A673 (cell line): ENCODE measurements at regions not wholly inside any gene's neighbourhood (a gene's known extent, or its start where the extent isn't known, plus 50 kb on each side); places are given as distances from the start of the nearest gene placed in this dataset.
A peak's percentile ranks its signal among the peaks of the same experiment; 100 is the strongest.

Source experiments
- BruUV-seq: library from RNA; stranded (reverse); fragments of 400-500 nt; replicated peaks from 2 replicates; lab custom pipeline; 2021; lab: Mats Ljungman, UMichigan
- CTCF ChIA-PET: fragments of 300-600 bp; sonication (Branson Sonifier 250); formaldehyde crosslinking; loops from one replicate; lab custom pipeline; 2022; ENCODE audit warnings: antibody characterized with exemption; lab: Charles Lee
- POLR2A ChIA-PET: fragments of 300-600 bp; sonication (Branson Sonifier 250); formaldehyde crosslinking; loops from one replicate; lab custom pipeline; 2022; ENCODE audit warnings: antibody characterized with exemption; ENCODE audit not compliant: low non-redundant PET; lab: Charles Lee
- DNase-seq: peaks from one replicate; pipeline ENCODE4 v3.0.0-alpha.2; 2015; ENCODE audit warnings: low spot score
- H3K27ac ChIP-seq: fragments of 200-600 bp; sonication (generic); 2 replicates; pipeline ENCODE4 v1.5.1; 2016; ENCODE audit warnings: mixed run types, low read depth, mild to moderate bottlenecking, mixed read lengths, antibody characterized with exemption, low read length; ENCODE audit not compliant: poor library complexity, severe bottlenecking
- H3K27me3 ChIP-seq: fragments of 200-600 bp; sonication (generic); replicated peaks from 2 replicates; pipeline ENCODE4 v1.6.1; 2017; ENCODE audit warnings: mixed run types, low read depth, mild to moderate bottlenecking, mixed read lengths, antibody characterized with exemption, low read length; ENCODE audit not compliant: insufficient read depth, poor library complexity
- H3K36me3 ChIP-seq: fragments of 200-600 bp; sonication (generic); 2 replicates; pipeline ENCODE4 v1.6.1; 2016; ENCODE audit warnings: mixed run types, mild to moderate bottlenecking, mixed read lengths, antibody characterized with exemption, low read length; ENCODE audit not compliant: insufficient read depth, poor library complexity, severe bottlenecking
- H3K4me1 ChIP-seq: fragments of 200-600 bp; sonication (generic); 2 replicates; pipeline ENCODE4 v1.6.1; 2017; ENCODE audit warnings: mixed run types, mild to moderate bottlenecking, mixed read lengths, antibody characterized with exemption, low read length; ENCODE audit not compliant: insufficient read depth, poor library complexity, severe bottlenecking
- H3K4me3 ChIP-seq: fragments of 200-600 bp; sonication (generic); 2 replicates; pipeline ENCODE4 v1.5.1; 2016; ENCODE audit warnings: low read depth, mixed run types, mild to moderate bottlenecking, mixed read lengths, low read length; ENCODE audit not compliant: poor library complexity, severe bottlenecking
- H3K9me3 ChIP-seq: fragments of 200-600 bp; sonication (generic); 2 replicates; pipeline ENCODE4 v1.6.1; 2016; ENCODE audit warnings: mixed run types, low read depth, mild to moderate bottlenecking, mixed read lengths, antibody characterized with exemption, low read length; ENCODE audit not compliant: poor library complexity, severe bottlenecking
- CTCF ChIP-seq: fragments of 300-800, 200-600 bp; sonication (generic); conservative IDR thresholded peaks from 2 replicates; pipeline ENCODE4 v1.5.1; 2017; ENCODE audit warnings: low read depth, mild to moderate bottlenecking, antibody characterized with exemption, low read length, moderate library complexity, mixed read lengths
- EZH2 ChIP-seq: fragments of 200-600 bp; sonication (generic); IDR thresholded peaks from 2 replicates; pipeline ENCODE4 v1.6.1; 2017; ENCODE audit warnings: borderline replicate concordance, low read depth, mild to moderate bottlenecking, mixed read lengths, antibody characterized with exemption, low read length; ENCODE audit not compliant: poor library complexity, severe bottlenecking
- intact Hi-C: fragments of 100-400 bp; cut with micrococcal nuclease; formaldehyde crosslinking; loops from one replicate; pipeline ENCODE4 v1.10.0; 2022; ENCODE audit not compliant: unreplicated experiment

- peaks cover 46% of the 10 kb centered on the region for H3K4me1 ChIP-seq
- peak overlapping the region; percentile 22 for H3K27ac ChIP-seq
- ChIA-PET CTCF (no interaction called here), POLR2A (no interaction called here)
- H3K36me3 ChIP-seq = no peaks in the 10 kb centered on the region
- no peaks in the 10 kb centered on the region for H3K27me3 ChIP-seq
- BruUV-seq = no TSS peak
- intact Hi-C loops = no loop called here
- TF ChIP-seq CTCF = no peak
- TF ChIP-seq EZH2 = no peak
- H3K4me3 ChIP-seq = no peak overlapping the region
- H3K9me3 ChIP-seq = no peaks in the 10 kb centered on the region
- DNase-seq = peak; percentile 48
These were observed 72.3 kb downstream of the MRPL14 start for GRCh38 chr6:44054721-44055559.

- Histone ChIP-seq H3K4me1 (peaks cover 46% of the 10 kb centered on the region), H3K36me3 (no peaks in the 10 kb centered on the region), H3K27me3 (no peaks in the 10 kb centered on the region), H3K9me3 (no peaks in the 10 kb centered on the region), H3K4me3 (no peak overlapping the region), H3K27ac (peak overlapping the region; percentile 22)
- ChIA-PET CTCF (interaction anchor here (0.5 kb wide), 1 partner anchor 284 kb away, joined by 4 read pairs; the partner anchor contains the start of gene VEGFA), POLR2A (no interaction called here)
- DNase-seq = no peak
- TF ChIP-seq EZH2 = no peak
- TF ChIP-seq CTCF = no peak
- BruUV-seq = no TSS peak
- intact Hi-C loops = no loop called here
These were observed 73.3 kb downstream of the MRPL14 start for GRCh38 chr6:44053760-44054556.

GRCh38 chr6:44053106-44053756 is 74.0 kb downstream of the MRPL14 start:
- TF ChIP-seq EZH2 (no peak), CTCF (no peak)
- ChIA-PET POLR2A (no interaction called here), CTCF (interaction anchor here (0.5 to 0.7 kb wide), 2 partner anchors 126 to 283 kb away, joined by 3 to 4 read pairs; partner anchors contain the start of gene VEGFA)
- H3K9me3 ChIP-seq = no peaks in the 10 kb centered on the region
- no TSS peak for BruUV-seq
- no peak overlapping the region for H3K4me3 ChIP-seq
- no peaks in the 10 kb centered on the region for H3K27me3 ChIP-seq
- no peak for DNase-seq
- no peaks in the 10 kb centered on the region for H3K36me3 ChIP-seq
- intact Hi-C loops = no loop called here
- H3K4me1 ChIP-seq = peaks cover 45% of the 10 kb centered on the region
- H3K27ac ChIP-seq = peak overlapping the region; percentile 45
